HepG2 (cell line): ENCODE measurements at regions not wholly inside any gene's neighbourhood (a gene's known extent, or its start where the extent isn't known, plus 50 kb on each side); places are given as distances from the start of the nearest gene placed in this dataset.

Source experiments
- MAZ ChIP-seq, 2 experiments: sonication (generic) in 1 of 2; formaldehyde crosslinking in 1 of 2; IDR thresholded peaks; 2 replicates each; pipeline versions ENCODE4 v1.5.0 to v1.6.1; 2012 to 2020; ENCODE audit warnings: low read depth in 2 of 2, mild to moderate bottlenecking in 2 of 2, borderline replicate concordance in 1 of 2, improper control_type of control experiment in 1 of 2, low read length in 1 of 2, missing genetic modification reagents in 1 of 2, moderate library complexity in 1 of 2
- POLR2G ChIP-seq: fragments of 200-400 bp; formaldehyde crosslinking; IDR thresholded peaks from 2 replicates; pipeline ENCODE4 v1.6.1; 2018; ENCODE audit warnings: mild to moderate bottlenecking, low read depth, low read length, moderate library complexity
- ZBTB2 ChIP-seq: sonication (generic); formaldehyde crosslinking; IDR thresholded peaks from 2 replicates; pipeline ENCODE4 v1.8.0; 2022; ENCODE audit warnings: low read depth, missing genetic modification reagents

- TF ChIP-seq MAZ (IDR thresholded peaks at IDR 0.05; ENCODE audit: borderline replicate concordance, low read depth, low read length) (no peak), MAZ (CRISPR knock-in tag; IDR thresholded peaks at IDR 0.05; ENCODE audit: low read depth) (no peak), POLR2G (no peak), ZBTB2 (CRISPR knock-in tag) (no peak)
These were observed 100.7 kb upstream of the FAM9C start for GRCh38 chrX:13144927-13145655.
